Esophagus squamous epithelium (tissue), 5 donors: ENCODE measurements at regions not wholly inside any gene's neighbourhood (a gene's known extent, or its start where the extent isn't known, plus 50 kb on each side); places are given as distances from the start of the nearest gene placed in this dataset.
"Not testable (repeated sequence)": the region's sequence is repeated elsewhere in the genome, so short reads cannot be mapped to it uniquely, and the experiment has no call there.

Experiments
- DNase-seq: peaks from one replicate; lab custom pipeline; 2025; lab: John Stamatoyannopoulos, UW
- H3K27ac ChIP-seq, 4 donors: fragments of 200-600 bp; sonication (generic); one replicate each; pipeline ENCODE4 v1.5.1; 2016 to 2019; ENCODE audit warnings: mild to moderate bottlenecking in 1 of 4
- H3K27me3 ChIP-seq, 4 donors: fragments of 200-600 bp; sonication (generic); 1 replicate in 3 of 4; 2 replicates in 1 of 4; pipeline versions ENCODE4 v1.5.1 to v1.6.0; 2017 to 2021; ENCODE audit warnings: antibody characterized with exemption in 1 of 4
- H3K36me3 ChIP-seq, 3 donors: fragments of 200-600 bp; sonication (generic); one replicate each; pipeline ENCODE4 v1.5.1; 2016 to 2019
- H3K4me1 ChIP-seq, 3 donors: fragments of 200-600 bp; sonication (generic); one replicate each; pipeline ENCODE4 v1.5.1; 2017 to 2019
- H3K4me3 ChIP-seq, 4 donors: fragments of 200-600 bp; sonication (generic); 1 replicate in 3 of 4; 2 replicates in 1 of 4; pipeline ENCODE4 v1.5.1; 2016 to 2019; ENCODE audit warnings: mild to moderate bottlenecking in 2 of 4, moderate library complexity in 1 of 4
- H3K9me3 ChIP-seq, 3 donors: fragments of 200-600 bp; sonication (generic); one replicate each; pipeline ENCODE4 v1.5.1; 2016 to 2019
- CTCF ChIP-seq, 6 experiments: fragments of 450-650 bp in 4 of 6; fragments of 200-600 bp in 2 of 6; sonication (generic) in 2 of 6; IDR thresholded peaks; one replicate each; pipeline ENCODE4 v1.5.1; 2016 to 2019; ENCODE audit warnings: antibody characterized with exemption in 6 of 6, mild to moderate bottlenecking in 4 of 6, moderate library complexity in 4 of 6
- POLR2A ChIP-seq, 4 donors: fragments of 450-650 bp; IDR thresholded peaks; one replicate each; pipeline ENCODE4 v1.6.1; 2017; ENCODE audit warnings: antibody characterized with exemption in 4 of 4, mild to moderate bottlenecking in 4 of 4, moderate library complexity in 3 of 4
- WGBS, 2 donors: methylation state at CpG; one replicate each; pipeline ENCODE4 v1.1.5; 2018; 5-methylcytosine and 5-hydroxymethylcytosine counted together
- intact Hi-C: fragments of 100-400 bp; cut with DNase I; formaldehyde crosslinking; loops from one replicate; pipeline ENCODE4 v1.15.0; 2022
- donor health status: DM: yes; HTN: yes; CAD: no.

- no peaks in the 10 kb centered on the region for H3K4me1 ChIP-seq
- H3K36me3 ChIP-seq = no peaks in the 10 kb centered on the region
- no peak overlapping the region for H3K4me3 ChIP-seq
- no peaks in the 10 kb centered on the region for H3K9me3 ChIP-seq
- TF ChIP-seq POLR2A (IDR thresholded peaks at IDR 0.05) (no peak), CTCF (IDR thresholded peaks at IDR 0.05) (no peak)
- H3K27me3 ChIP-seq = no peaks in the 10 kb centered on the region
- DNase-seq = no peak
- WGBS, 2 donors = 68 to 76% methylated on average over 5 of the region's 5 CpGs
- intact Hi-C loops = no loop called here
- H3K27ac ChIP-seq = no peak overlapping the region
These were observed 676.8 kb upstream of the HS3ST1 start for GRCh38 chr4:12105519-12105918.

GRCh38 chr4:12089920-12090319, 661.2 kb upstream of the HS3ST1 start:
- not testable (repeated sequence) for DNase-seq, H3K27me3 ChIP-seq
- WGBS, 2 donors = 90 to 94% methylated on average over 11 to 15 of the region's 21 CpGs

DNA sequence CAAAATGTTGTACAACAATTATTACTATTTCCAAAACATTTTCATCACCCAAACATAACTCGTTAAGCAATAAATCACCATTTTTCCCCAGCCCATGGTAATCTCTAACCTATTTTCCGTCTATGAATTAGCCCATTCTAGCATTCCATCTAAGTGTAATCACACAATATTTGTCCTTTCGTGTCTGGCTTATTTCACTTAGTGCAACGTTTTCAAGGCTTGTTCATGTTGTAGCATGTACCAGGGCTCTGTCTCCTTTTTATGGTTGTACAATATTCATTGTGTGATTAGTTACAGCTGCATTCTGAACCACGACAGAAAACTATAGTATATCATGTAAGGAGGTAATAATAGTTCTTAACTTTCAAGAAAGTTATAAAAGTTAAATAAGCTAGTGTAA, 656.0 kb upstream of the HS3ST1 start:
- H3K36me3 ChIP-seq = no peaks in the 10 kb centered on the region
- no peak for TF ChIP-seq CTCF (IDR thresholded peaks at IDR 0.05)
- no peak for TF ChIP-seq POLR2A (IDR thresholded peaks at IDR 0.05)
- DNase-seq = no peak
- H3K4me1 ChIP-seq = no peaks in the 10 kb centered on the region
- no peak overlapping the region for H3K4me3 ChIP-seq
- no peaks in the 10 kb centered on the region for H3K9me3 ChIP-seq
- WGBS, 2 donors = 32 to 39% methylated on average over 5 of the region's 5 CpGs
- H3K27ac ChIP-seq = no peak overlapping the region
- H3K27me3 ChIP-seq = no peaks in the 10 kb centered on the region
- intact Hi-C loops = no loop called here

More at GRCh38 chr4:12089920-12090319, 661.2 kb upstream of the HS3ST1 start:
- H3K4me1 ChIP-seq, H3K9me3 ChIP-seq, H3K36me3 ChIP-seq, H3K27ac ChIP-seq, H3K4me3 ChIP-seq, intact Hi-C loops: not testable (repeated sequence)

GRCh38 chr4:12071316-12071715, 642.6 kb upstream of the HS3ST1 start:
- Histone ChIP-seq H3K27ac (no peak overlapping the region), H3K9me3 (no peaks in the 10 kb centered on the region), H3K36me3 (no peaks in the 10 kb centered on the region), H3K27me3 (no peaks in the 10 kb centered on the region), H3K4me3 (no peak overlapping the region), H3K4me1 (no peaks in the 10 kb centered on the region)
- DNase-seq = no peak
- TF ChIP-seq POLR2A (IDR thresholded peaks at IDR 0.05) (no peak), CTCF (IDR thresholded peaks at IDR 0.05) (no peak)
- 61% methylated on average over 2 of the region's 2 CpGs; no CpG with 5 or more reads in 1 of the 2 donors for WGBS, 2 donors
- intact Hi-C loops = no loop called here

DNA sequence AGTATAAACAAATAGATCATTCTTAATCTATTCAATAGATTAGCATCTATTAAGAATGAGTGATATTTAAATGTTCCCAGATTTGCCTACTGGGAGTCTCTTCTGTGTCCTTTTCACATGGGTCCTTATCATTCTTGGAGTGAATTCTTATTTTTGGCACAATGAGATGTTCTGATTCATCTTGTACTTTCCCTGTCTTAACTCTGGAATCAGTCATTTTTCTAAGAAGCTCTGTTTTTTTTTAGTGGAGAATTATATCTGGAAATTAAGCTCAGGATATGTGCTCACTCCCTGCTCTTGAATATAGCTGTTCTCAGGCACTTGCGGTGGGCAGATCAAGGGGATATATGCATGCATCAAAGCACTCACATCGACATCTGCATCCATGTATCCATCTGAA, 625.3 kb upstream of the HS3ST1 start:
- Histone ChIP-seq H3K27me3 (no peaks in the 10 kb centered on the region), H3K36me3 (no peaks in the 10 kb centered on the region), H3K9me3 (no peaks in the 10 kb centered on the region), H3K27ac (no peak overlapping the region), H3K4me3 (no peak overlapping the region), H3K4me1 (no peaks in the 10 kb centered on the region)
- DNase-seq = no peak
- intact Hi-C loops = no loop called here
- 78 to 86% methylated on average over 2 of the region's 2 CpGs for WGBS, 2 donors
- TF ChIP-seq CTCF (IDR thresholded peaks at IDR 0.05) (no peak), POLR2A (IDR thresholded peaks at IDR 0.05) (no peak)

DNA sequence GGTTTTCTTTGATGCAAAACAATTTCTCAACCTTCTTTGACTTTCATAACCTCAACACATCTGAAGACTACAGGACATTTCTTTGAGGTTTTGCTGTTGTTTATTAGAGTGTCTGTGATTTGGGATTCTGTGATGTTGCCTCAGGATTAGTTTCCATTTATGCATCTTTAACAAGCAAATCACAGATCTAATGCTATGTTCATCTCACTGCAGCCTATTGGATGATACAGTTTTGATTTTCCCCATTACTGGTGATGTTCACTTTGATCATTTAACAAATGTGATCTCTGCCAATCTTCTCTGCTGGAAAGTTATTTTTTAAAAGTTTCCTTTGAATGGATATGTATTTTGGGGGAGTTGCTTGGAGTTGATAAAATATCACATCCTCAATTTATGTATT, 624.9 kb upstream of the HS3ST1 start:
- Histone ChIP-seq H3K27me3 (no peaks in the 10 kb centered on the region), H3K36me3 (no peaks in the 10 kb centered on the region), H3K4me1 (no peaks in the 10 kb centered on the region), H3K9me3 (no peaks in the 10 kb centered on the region), H3K4me3 (no peak overlapping the region), H3K27ac (no peak overlapping the region)
- DNase-seq = no peak
- TF ChIP-seq POLR2A (IDR thresholded peaks at IDR 0.05) (no peak), CTCF (IDR thresholded peaks at IDR 0.05) (no peak)
- intact Hi-C loops = no loop called here
